GM18951 (cell line): ENCODE measurements at regions not wholly inside any gene's neighbourhood (a gene's known extent, or its start where the extent isn't known, plus 50 kb on each side); places are given as distances from the start of the nearest gene placed in this dataset.

Experiments
- POLR2A ChIP-seq: IDR thresholded peaks from 4 replicates; pipeline ENCODE4 v1.6.1; 2011; ENCODE audit warnings: mild to moderate bottlenecking; ENCODE audit not compliant: insufficient read length, insufficient read depth; ENCODE audit errors: extremely low read depth
- in situ Hi-C: fragments of 300-500 bp; cut with MboI; formaldehyde crosslinking; loops from one replicate; pipeline ENCODE4 v1.12.0; 2022; ENCODE audit warnings: low sequenced_read_pairs, mixed read lengths, inconsistent platforms; ENCODE audit not compliant: unreplicated experiment

DNA sequence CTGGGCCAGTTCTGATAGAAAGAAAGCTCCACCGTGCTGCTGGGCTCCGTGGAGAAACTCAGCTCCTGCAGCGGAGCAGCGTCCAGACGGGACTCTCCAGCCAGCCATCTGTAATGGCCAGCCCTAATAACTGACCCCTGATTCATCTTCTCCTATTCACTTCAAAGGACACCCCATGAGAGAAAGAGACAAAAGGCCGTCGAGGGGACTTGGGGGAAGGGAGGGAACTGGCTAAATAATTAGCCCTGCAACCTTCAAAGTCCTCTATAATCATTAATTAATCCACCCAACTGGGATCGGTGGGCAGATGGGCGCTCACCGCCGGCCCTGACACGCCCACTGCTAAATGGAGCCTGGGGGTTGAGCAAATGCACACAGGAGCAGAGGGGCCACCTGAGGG lies 512.4 kb downstream of the CD83 start:
- in situ Hi-C loops: no loop called here
- no peak for TF ChIP-seq POLR2A

- no peak for TF ChIP-seq POLR2A
- in situ Hi-C loops: no loop called here
Measured at GRCh38 chr6:14633479-14633878, 515.9 kb downstream of the CD83 start.

DNA sequence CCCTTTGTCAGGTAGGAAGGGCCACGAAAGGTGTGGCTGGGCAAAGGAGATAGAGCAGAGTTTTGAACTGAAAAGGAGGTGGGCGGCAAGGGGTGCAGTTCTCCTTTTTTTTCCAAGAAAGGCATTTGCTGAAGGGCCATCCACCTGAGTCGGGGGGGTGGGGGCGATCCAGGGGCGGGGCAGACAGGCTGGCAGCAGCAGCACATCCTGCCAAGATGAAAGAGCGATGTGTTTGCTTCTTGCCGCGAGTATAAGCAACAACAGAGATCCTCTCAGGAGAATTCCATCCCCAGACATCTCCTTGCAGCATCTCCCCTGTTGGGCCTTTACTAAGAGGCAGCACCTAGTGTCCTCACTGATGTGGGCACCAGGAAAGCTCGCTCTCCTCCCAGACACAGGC lies 516.5 kb downstream of the CD83 start:
- TF ChIP-seq POLR2A: no peak
- in situ Hi-C loops: no loop called here

DNA sequence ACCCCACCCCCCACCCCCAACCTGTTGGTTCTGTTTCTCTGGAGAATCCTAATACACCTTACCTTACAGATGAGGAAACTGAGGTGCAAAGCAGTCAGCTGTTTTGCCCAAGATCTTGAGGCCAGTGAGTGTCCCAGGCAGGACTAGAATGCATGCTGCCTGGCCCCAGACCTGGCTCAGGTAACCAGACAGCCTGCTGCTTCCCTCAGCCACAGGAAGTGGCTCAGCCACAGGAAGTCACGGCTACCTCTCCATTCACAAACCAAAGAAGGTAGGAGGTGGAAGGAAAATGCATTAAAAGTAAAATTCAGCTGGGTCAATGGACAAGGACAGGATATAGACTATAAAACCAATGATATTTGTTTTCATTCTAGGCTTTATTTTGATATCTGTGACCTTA lies 517.6 kb downstream of the CD83 start:
- no peak for TF ChIP-seq POLR2A
- in situ Hi-C loops: no loop called here

DNA sequence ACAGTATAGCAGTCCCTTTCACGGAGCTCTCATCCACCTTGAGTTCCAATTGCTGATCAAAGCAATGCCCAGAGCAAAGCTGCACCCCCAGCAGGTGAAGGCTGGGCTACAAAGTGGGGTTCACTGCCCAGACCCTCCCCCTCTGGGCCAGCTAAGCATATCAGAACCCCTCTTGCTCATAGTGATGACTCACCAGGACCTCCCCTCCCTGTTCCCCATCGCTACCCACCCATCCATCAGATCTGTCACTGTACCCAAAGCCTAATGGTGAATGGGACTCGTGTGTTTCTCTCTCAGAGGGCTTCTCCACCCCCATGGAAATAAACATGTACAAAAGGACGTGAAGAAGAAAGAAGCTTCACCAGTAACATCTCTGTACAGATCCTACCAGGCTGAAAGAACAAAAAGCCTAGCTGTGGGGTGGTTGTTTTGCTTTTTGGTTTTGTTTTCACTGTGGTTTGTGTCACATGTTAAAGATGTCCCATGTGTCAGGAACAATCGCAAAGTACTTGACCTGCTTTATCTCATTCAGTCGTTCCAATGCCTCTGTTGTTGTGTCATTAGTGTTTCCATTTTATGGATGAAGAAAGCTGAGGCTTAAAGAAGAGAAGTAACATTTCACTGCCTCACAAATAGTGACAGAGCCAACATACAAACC lies 518.5 kb downstream of the CD83 start:
- in situ Hi-C loops: no loop called here
- TF ChIP-seq POLR2A: no peak

- in situ Hi-C loops: no loop called here
- no peak for TF ChIP-seq POLR2A
Measured at GRCh38 chr6:14638435-14638905, 520.9 kb downstream of the CD83 start.

GRCh38 chr6:14638906-14639761 lies 521.6 kb downstream of the CD83 start:
- in situ Hi-C loops: no loop called here
- TF ChIP-seq POLR2A: no peak

- in situ Hi-C loops: no loop called here
- no peak for TF ChIP-seq POLR2A
Measured at GRCh38 chr6:14639983-14640599, 522.5 kb downstream of the CD83 start.

DNA sequence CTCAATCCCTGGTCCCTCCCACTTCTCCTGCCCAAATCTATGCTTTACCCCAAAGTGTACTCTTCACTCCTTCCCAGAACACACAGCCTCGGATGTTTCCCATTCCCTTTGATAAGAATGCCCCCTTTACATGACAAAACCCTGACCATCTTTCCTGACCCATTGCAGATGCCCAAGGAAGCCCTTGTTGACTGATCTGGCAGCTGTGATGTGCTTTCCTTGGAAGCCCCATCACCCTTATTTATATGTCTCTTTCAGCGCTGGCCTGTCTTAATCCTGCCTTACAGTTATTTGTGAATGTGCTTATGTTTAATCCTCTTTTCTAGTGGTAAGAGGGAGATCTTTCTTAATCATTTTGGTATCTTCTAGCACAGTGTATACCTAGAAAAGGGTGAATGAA lies 523.1 kb downstream of the CD83 start:
- no peak for TF ChIP-seq POLR2A
- in situ Hi-C loops: no loop called here

DNA sequence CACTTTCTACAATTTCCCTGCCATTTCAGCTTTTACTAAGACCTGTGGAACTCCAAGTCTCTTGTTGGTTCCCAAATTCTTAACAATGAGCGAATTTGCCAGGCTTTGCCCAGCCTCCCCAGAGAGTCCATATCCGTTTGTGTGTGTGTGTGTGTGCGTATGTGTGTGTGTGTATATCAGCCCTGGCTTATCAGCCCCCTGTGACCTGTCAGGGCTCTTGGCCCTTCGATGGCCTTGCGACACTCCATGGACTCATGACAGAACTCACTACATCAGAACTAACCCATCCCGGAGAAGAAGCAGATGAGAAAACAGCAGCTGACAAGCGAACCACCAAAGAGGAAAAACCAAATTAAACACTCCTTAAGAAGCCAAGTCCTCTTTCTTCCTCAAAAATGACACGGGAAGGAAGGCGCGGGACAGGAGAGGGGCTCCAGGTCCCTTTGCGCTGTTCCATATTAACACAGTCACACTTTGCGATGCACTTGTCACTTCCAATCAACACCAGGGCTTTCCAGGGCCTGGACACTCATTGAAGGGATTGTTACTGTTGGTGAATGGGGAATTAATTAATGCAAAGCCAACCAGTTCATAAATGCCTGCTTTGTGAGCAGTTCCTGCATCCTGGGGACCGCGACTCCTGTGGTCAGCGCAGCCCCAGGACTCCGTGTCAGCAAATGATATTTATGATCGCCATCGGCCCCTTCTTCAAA lies 524.0 kb downstream of the CD83 start:
- in situ Hi-C loops: no loop called here
- no peak for TF ChIP-seq POLR2A

DNA sequence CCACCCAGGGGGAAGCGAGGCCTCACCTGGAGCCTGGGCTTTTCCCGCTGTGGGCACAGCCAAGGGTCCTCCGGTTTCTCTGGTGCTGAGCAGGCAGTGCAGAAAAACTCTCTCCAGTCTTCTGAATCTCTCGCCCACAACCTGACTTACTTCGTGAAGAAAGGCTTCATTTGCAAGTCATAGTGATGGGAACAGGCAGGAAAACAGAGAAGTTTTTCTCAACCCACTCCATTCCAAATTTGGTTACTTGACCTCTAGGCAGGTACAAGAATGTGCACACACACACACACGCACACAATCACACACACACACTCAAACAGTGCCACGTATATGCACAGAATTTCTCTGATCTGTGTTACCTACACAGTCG lies 524.5 kb downstream of the CD83 start:
- in situ Hi-C loops: no loop called here

GRCh38 chr6:14642842-14643241 lies 525.3 kb downstream of the CD83 start:
- TF ChIP-seq POLR2A: no peak
- in situ Hi-C loops: no loop called here

More for the DNA sequence above, 524.5 kb downstream of the CD83 start:
- TF ChIP-seq POLR2A: no peak

DNA sequence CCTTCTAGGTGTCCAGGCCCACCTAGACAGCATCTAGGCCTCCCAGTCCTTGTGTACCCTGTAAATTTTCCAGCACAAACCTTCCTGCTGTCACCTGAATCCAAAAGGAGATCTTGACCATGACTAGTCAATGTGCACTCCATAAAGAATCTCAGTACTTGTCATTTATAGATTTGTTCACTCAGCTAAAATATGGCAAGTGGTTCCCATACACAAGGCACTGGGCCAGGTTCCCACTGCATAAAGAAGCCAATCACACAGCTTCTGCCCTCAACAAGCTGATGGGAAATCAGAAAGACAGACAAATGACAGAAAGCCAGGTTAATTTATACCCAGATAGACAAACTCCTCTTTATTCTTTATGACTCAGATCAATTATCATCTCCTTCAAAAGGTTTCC lies 526.8 kb downstream of the CD83 start:
- no peak for TF ChIP-seq POLR2A

DNA sequence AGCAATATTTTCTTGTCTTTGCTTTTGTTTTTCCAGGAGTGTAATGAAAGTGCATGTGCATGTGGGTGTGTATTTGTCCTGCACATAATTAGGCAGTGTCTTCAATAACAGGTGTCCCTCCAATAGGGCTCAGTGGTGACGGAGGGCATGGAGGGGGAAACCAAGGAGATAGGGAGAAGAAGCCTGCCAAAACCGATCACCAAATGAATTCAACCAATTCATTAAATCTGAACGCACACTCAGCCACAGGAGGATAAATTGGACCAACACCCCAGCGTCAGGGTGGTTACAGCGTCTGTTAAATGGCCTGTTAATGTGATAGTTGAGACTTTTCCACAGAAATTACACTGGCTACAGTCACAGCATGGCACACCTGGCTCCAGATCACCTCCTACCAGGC lies 527.6 kb downstream of the CD83 start:
- in situ Hi-C loops: no loop called here
- no peak for TF ChIP-seq POLR2A

More for the DNA sequence above, 526.8 kb downstream of the CD83 start:
- in situ Hi-C loops: no loop called here

- TF ChIP-seq POLR2A: no peak
- in situ Hi-C loops: no loop called here
Measured at GRCh38 chr6:14645841-14646240, 528.3 kb downstream of the CD83 start.
